ENCODE measurements at regions not wholly inside any gene's neighbourhood (a gene's known extent, or its start where the extent isn't known, plus 50 kb on each side); places are given as distances from the start of the nearest gene placed in this dataset.

DNA sequence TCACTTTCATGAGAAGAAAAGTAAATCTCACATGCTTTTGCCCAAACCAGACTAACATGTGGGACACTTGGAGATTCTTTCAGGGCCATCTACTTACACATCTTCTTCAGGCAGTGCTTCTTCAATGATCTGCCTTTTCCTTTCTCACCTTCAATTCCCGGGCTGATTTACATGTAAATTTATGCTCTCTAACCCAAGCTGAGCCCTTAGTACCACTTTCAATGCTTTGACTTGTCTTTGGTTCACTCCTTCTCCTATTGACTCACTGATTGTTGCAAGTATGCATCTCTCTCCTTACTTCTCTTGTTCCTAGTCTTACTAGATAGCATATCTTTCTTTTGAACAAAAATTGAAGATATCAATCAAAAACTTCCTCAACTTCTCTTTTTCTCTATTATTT, 154.2 kb upstream of the DEPDC1 start:
- DNase-seq (ENCODE audit: low read depth in 2 of 2): no peak
- no peak overlapping the region for H3K4me3 ChIP-seq (replicated peaks in 1 of 2; ENCODE audit: low read depth in 2 of 2, low read length in 2 of 2)
- TF ChIP-seq, protein P1, sequence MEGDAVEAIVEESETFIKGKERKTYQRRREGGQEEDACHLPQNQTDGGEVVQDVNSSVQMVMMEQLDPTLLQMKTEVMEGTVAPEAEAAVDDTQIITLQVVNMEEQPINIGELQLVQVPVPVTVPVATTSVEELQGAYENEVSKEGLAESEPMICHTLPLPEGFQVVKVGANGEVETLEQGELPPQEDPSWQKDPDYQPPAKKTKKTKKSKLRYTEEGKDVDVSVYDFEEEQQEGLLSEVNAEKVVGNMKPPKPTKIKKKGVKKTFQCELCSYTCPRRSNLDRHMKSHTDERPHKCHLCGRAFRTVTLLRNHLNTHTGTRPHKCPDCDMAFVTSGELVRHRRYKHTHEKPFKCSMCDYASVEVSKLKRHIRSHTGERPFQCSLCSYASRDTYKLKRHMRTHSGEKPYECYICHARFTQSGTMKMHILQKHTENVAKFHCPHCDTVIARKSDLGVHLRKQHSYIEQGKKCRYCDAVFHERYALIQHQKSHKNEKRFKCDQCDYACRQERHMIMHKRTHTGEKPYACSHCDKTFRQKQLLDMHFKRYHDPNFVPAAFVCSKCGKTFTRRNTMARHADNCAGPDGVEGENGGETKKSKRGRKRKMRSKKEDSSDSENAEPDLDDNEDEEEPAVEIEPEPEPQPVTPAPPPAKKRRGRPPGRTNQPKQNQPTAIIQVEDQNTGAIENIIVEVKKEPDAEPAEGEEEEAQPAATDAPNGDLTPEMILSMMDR (IDR thresholded peaks at IDR 0.05; ENCODE audit: low read depth, low read length): no peak

DNA sequence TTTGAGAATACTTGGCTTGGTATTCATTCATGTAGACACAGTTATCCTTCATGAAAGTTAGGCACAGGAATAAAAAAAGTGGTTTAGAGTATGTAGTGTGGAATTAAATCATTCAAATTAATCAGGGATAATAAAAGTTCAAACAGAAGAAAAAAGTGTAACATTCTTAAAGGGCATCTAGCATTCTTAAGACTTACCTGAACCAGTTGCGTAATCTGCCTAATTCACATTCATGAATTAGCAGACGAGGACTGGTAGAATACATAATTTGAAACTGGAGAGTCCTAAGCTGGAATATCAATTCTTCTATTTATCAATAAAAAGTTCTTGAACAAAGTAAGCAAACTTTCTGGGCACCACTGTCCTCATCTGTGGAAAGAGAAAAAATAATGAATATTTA, 157.0 kb upstream of the DEPDC1 start:
- no peak overlapping the region for H3K4me3 ChIP-seq (replicated peaks in 1 of 2; ENCODE audit: low read depth in 2 of 2, low read length in 2 of 2)
- TF ChIP-seq, protein P1 (IDR thresholded peaks at IDR 0.05; ENCODE audit: low read depth, low read length): no peak
- DNase-seq (ENCODE audit: low read depth in 2 of 2): no peak

DNA sequence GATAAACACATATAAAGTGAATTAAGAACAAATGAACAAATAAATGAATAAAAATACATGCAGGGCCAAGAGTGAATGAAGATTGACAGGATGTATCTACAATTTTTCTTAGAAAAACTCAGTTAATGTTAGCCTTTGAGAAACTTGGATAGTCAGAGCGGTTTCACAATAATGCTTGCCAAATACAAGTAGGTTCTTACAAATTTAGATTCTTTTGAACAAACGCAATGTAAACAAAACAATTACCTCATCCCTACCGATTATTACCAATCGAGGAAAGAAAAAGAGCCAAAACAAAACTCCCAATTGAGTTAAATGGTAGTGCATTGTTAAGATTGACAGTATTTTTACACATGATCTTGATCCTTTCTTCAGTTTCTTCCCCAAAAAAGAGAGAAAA, 176.9 kb upstream of the DEPDC1 start:
- no peak overlapping the region for H3K4me3 ChIP-seq (replicated peaks in 1 of 2; ENCODE audit: low read depth in 2 of 2, low read length in 2 of 2)
- peak in 1 of 2 donors; percentile 44 for DNase-seq (ENCODE audit: low read depth in 2 of 2)
- TF ChIP-seq, protein P1 (IDR thresholded peaks at IDR 0.05; ENCODE audit: low read depth, low read length): no peak

DNA sequence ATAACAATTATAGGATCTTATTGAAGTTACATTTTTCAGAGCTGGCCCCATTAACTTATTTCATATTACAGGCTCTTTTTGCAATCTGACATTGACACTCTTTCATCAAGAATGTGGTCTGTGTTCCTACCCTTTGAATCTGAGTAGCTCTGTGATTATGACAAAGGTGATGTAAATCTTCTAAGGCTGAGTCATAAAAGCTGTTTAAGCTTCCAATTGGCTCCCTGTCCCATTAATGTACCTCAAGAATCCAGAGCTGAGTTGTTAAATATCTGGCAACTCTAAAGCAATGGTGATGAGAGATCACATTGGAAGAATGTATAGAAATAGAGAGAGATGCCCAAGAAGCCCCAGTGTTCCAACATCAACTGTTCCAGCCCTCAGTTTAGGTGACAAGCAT, 178.5 kb upstream of the DEPDC1 start:
- DNase-seq (ENCODE audit: low read depth in 2 of 2): no peak
- TF ChIP-seq, protein P1 (IDR thresholded peaks at IDR 0.05; ENCODE audit: low read depth, low read length): no peak

DNA sequence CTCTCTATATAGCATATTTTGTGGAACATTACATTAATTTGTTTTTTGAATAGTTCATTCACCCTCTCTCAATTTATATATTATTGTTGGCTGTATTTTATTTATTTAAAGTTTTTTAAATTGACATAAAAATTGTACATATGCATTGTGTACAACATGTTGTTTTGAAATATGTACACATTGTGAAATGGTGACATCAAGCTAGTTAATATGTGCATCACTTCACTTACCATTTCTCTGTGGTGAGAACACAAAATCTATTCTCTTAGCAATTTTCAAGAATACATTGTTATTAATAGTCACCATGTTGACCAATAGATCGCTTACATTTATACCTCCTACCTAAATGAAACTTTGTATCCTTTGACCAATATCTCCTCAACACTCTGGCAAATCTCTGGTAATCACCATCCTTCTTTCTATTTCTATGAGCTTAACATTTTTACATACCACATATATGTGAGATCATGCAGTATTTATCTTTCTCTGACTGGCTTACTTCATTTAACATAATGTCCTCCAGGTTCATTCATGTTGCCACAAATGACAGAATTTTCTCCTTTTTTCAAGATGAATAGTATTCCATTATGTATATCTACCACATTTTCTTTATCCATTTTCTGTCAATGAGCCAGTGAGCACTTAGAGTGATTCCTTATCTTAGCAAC, 180.9 kb upstream of the DEPDC1 start:
- no peak for DNase-seq (ENCODE audit: low read depth in 2 of 2)
- no peak overlapping the region for H3K4me3 ChIP-seq (replicated peaks in 1 of 2; ENCODE audit: low read depth in 2 of 2, low read length in 2 of 2)
- TF ChIP-seq, protein P1 (IDR thresholded peaks at IDR 0.05; ENCODE audit: low read depth, low read length): no peak

More for the DNA sequence above, 178.5 kb upstream of the DEPDC1 start:
- no peak overlapping the region for H3K4me3 ChIP-seq (replicated peaks in 1 of 2; ENCODE audit: low read depth in 2 of 2, low read length in 2 of 2)

DNA sequence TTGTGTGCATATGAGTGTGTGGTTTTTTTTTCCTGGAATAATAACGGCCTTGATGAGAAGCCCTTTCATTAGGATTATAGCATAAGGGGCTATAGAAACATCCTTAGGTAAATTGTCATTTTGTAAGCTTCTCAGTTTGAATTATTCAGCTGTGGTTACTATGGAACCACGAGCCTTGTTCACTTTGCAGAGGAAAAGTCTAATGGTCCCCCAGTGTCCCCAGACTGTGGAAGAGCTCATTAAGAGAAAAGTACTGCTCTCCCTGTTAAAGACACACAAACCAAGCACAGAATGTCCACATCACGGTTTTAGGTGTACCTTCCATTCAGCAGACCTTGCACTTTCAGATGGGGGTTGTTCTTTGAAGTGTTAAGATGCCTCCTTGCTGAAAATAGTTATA, 199.3 kb upstream of the DEPDC1 start:
- no peak for DNase-seq (ENCODE audit: low read depth in 2 of 2)
- TF ChIP-seq, protein P1 (IDR thresholded peaks at IDR 0.05; ENCODE audit: low read depth, low read length): no peak
- H3K4me3 ChIP-seq (replicated peaks in 1 of 2; ENCODE audit: low read depth in 2 of 2, low read length in 2 of 2): no peak overlapping the region

DNA sequence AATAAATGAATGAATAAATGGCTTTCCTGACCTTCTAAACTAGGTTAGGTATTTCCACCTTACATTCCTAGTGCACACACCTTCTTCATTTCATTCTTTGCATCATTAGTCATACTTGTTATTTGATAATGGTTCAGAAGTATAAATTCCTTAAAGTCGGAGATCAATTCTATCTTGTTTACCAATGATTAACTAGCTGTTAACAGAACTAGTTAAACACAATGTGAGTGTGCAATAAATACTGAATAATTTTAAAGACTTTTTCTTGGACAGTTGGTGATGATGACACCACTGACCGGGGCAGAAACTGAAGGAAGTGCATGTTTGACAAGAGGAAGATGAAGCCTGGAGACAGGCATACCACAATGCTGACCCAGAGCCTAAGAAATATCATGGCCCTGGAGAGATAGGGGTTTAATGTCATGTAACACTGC, 207.1 kb upstream of the DEPDC1 start:
- DNase-seq (ENCODE audit: low read depth in 2 of 2): no peak
- TF ChIP-seq, protein P1 (IDR thresholded peaks at IDR 0.05; ENCODE audit: low read depth, low read length): no peak
- H3K4me3 ChIP-seq (replicated peaks in 1 of 2; ENCODE audit: low read depth in 2 of 2, low read length in 2 of 2): no peak overlapping the region

Measured in cardiac fibroblast (primary cell).